Left renal pelvis (tissue), 4 donors: ENCODE measurements at regions not wholly inside any gene's neighbourhood (a gene's known extent, or its start where the extent isn't known, plus 50 kb on each side); places are given as distances from the start of the nearest gene placed in this dataset.
"Not testable (repeated sequence)": the region's sequence is repeated elsewhere in the genome, so short reads cannot be mapped to it uniquely, and the experiment has no call there.

Source experiments
- DNase-seq, 4 donors: peaks; one replicate each; pipeline ENCODE4 v3.0.0-alpha.2; 2013; ENCODE audit warnings: low read depth in 4 of 4, low spot score in 3 of 4

- no peak for DNase-seq
Observed at GRCh38 chr3:193114431-193115340, 126.3 kb upstream of the PLAAT1 start.

- no peak for DNase-seq
Observed at GRCh38 chr3:193116871-193117270, 124.2 kb upstream of the PLAAT1 start.

GRCh38 chr3:193118907-193119306 is 122.1 kb upstream of the PLAAT1 start:
- no peak for DNase-seq

- no peak for DNase-seq
Observed at GRCh38 chr3:193119926-193120325, 121.1 kb upstream of the PLAAT1 start.

GRCh38 chr3:193124861-193125260 is 116.2 kb upstream of the PLAAT1 start:
- no peak for DNase-seq

- DNase-seq, result no peak
Observed at GRCh38 chr3:193129607-193130006, 111.4 kb upstream of the PLAAT1 start.

GRCh38 chr3:193130576-193130975 is 110.4 kb upstream of the PLAAT1 start:
- DNase-seq, result no peak

GRCh38 chr3:193132241-193132640 is 108.8 kb upstream of the PLAAT1 start:
- DNase-seq, result no peak

GRCh38 chr3:193132964-193133363 is 108.1 kb upstream of the PLAAT1 start:
- no peak for DNase-seq

- DNase-seq, result no peak
Observed at GRCh38 chr3:193134856-193135255, 106.2 kb upstream of the PLAAT1 start.

- no peak for DNase-seq
Observed at GRCh38 chr3:193140381-193140780, 100.6 kb upstream of the PLAAT1 start.

GRCh38 chr3:193145248-193145647 is 95.8 kb upstream of the PLAAT1 start:
- DNase-seq, result no peak

GRCh38 chr3:193148688-193149473 is 92.1 kb upstream of the PLAAT1 start:
- DNase-seq, result no peak

GRCh38 chr3:193149998-193150397 is 91.0 kb upstream of the PLAAT1 start:
- DNase-seq, result no peak

GRCh38 chr3:193155044-193155781 is 85.8 kb upstream of the PLAAT1 start:
- not testable (repeated sequence) for DNase-seq

- no peak for DNase-seq
Observed at GRCh38 chr3:193157051-193157450, 84.0 kb upstream of the PLAAT1 start.

GRCh38 chr3:193165431-193166120 is 75.4 kb upstream of the PLAAT1 start:
- DNase-seq, result no peak

- no peak for DNase-seq
Observed at GRCh38 chr3:193168931-193169330, 72.1 kb upstream of the PLAAT1 start.

- DNase-seq, result no peak
Observed at GRCh38 chr3:193174140-193174539, 66.9 kb upstream of the PLAAT1 start.

- not testable (repeated sequence) for DNase-seq
Observed at GRCh38 chr3:193179332-193180012, 61.5 kb upstream of the PLAAT1 start.
